HG03442 (cell line): ENCODE measurements at regions not wholly inside any gene's neighbourhood (a gene's known extent, or its start where the extent isn't known, plus 50 kb on each side); places are given as distances from the start of the nearest gene placed in this dataset.
"Not testable (repeated sequence)": the region's sequence is repeated elsewhere in the genome, so short reads cannot be mapped to it uniquely, and the experiment has no call there.

Experiments used
- ATAC-seq: cut with Tn5 transposase; IDR thresholded peaks from one replicate; pipeline ENCODE4 v1.9.1; 2021; ENCODE audit warnings: mild to moderate bottlenecking, moderate library complexity; ENCODE audit not compliant: unreplicated experiment

GRCh38 chr22:22697377-22698117 is 53.1 kb downstream of the GGTLC2 start:
- ATAC-seq: no peak

- no peak for ATAC-seq
Measured at GRCh38 chr22:22698263-22698750, 53.9 kb downstream of the GGTLC2 start.

GRCh38 chr22:22700631-22701030 is 56.2 kb downstream of the GGTLC2 start:
- no peak for ATAC-seq

GRCh38 chr22:22701557-22701956 is 57.1 kb downstream of the GGTLC2 start:
- ATAC-seq: not testable (repeated sequence)

GRCh38 chr22:22702237-22703202 is 58.1 kb downstream of the GGTLC2 start:
- no peak for ATAC-seq

- no peak for ATAC-seq
Measured at GRCh38 chr22:22703203-22703570, 58.8 kb downstream of the GGTLC2 start.

- no peak for ATAC-seq
Measured at GRCh38 chr22:22703715-22704114, 59.3 kb downstream of the GGTLC2 start.

- no peak for ATAC-seq
Measured at GRCh38 chr22:22704156-22704946, 59.9 kb downstream of the GGTLC2 start.

GRCh38 chr22:22705328-22706100 is 61.1 kb downstream of the GGTLC2 start:
- no peak for ATAC-seq

- no peak for ATAC-seq
Measured at GRCh38 chr22:22706253-22706915, 62.0 kb downstream of the GGTLC2 start.

GRCh38 chr22:22709719-22710445 is 65.5 kb downstream of the GGTLC2 start:
- no peak for ATAC-seq

- ATAC-seq: no peak
Measured at GRCh38 chr22:22710719-22711531, 66.5 kb downstream of the GGTLC2 start.

- ATAC-seq: no peak
Measured at GRCh38 chr22:22711532-22711913, 67.1 kb downstream of the GGTLC2 start.

- no peak for ATAC-seq
Measured at GRCh38 chr22:22712092-22712658, 67.8 kb downstream of the GGTLC2 start.

- no peak for ATAC-seq
Measured at GRCh38 chr22:22712666-22713365, 68.4 kb downstream of the GGTLC2 start.

GRCh38 chr22:22713416-22713815 is 69.0 kb downstream of the GGTLC2 start:
- no peak for ATAC-seq

GRCh38 chr22:22714600-22715335 is 70.4 kb downstream of the GGTLC2 start:
- no peak for ATAC-seq
